IgD-negative memory B cell (primary cell): ENCODE measurements at regions not wholly inside any gene's neighbourhood (a gene's known extent, or its start where the extent isn't known, plus 50 kb on each side); places are given as distances from the start of the nearest gene placed in this dataset.
"Not testable (repeated sequence)": the region's sequence is repeated elsewhere in the genome, so short reads cannot be mapped to it uniquely, and the experiment has no call there.

ENCODE experiments used
- H3K27ac Mint-ChIP-seq, 3 donors: one replicate each; pipeline ENCODE4 v1.8.0; 2020 to 2022; ENCODE audit warnings: mild to moderate bottlenecking in 3 of 3, mixed read lengths in 3 of 3, moderate library complexity in 1 of 3
- H3K27me3 Mint-ChIP-seq: one replicate; pipeline ENCODE4 v1.8.0; 2021; ENCODE audit warnings: mixed read lengths
- H3K36me3 Mint-ChIP-seq: one replicate; pipeline ENCODE4 v1.8.0; 2020; ENCODE audit warnings: mild to moderate bottlenecking, mixed read lengths
- H3K4me1 Mint-ChIP-seq, 3 donors: one replicate each; pipeline ENCODE4 v1.8.0; 2020 to 2022; ENCODE audit warnings: mixed read lengths in 3 of 3, mild to moderate bottlenecking in 1 of 3
- H3K4me3 Mint-ChIP-seq, 4 donors: one replicate each; pipeline ENCODE4 v1.8.0; 2020 to 2022; ENCODE audit warnings: mild to moderate bottlenecking in 4 of 4, mixed read lengths in 4 of 4, moderate library complexity in 3 of 4
- H3K9me3 Mint-ChIP-seq, 3 donors: one replicate each; pipeline ENCODE4 v1.8.0; 2020 to 2021; ENCODE audit warnings: mixed read lengths in 3 of 3, mild to moderate bottlenecking in 1 of 3

GRCh38 chr10:9926003-9926402, 1091.7 kb upstream of the CELF2 start:
- H3K4me1 Mint-ChIP-seq, result no peaks in the 10 kb centered on the region
- H3K27me3 Mint-ChIP-seq, result no peaks in the 10 kb centered on the region
- H3K9me3 Mint-ChIP-seq, result peaks cover 0 to 1% (median 0%) of the 10 kb centered on the region in 3 donors
- no peak overlapping the region for H3K4me3 Mint-ChIP-seq
- peak overlapping the region in 1 of 3 donors; percentile 9 for H3K27ac Mint-ChIP-seq
- H3K36me3 Mint-ChIP-seq, result no peaks in the 10 kb centered on the region

- H3K27ac Mint-ChIP-seq, result no peak overlapping the region
- H3K36me3 Mint-ChIP-seq, result peaks cover 2% of the 10 kb centered on the region
- no peak overlapping the region for H3K4me3 Mint-ChIP-seq
- H3K9me3 Mint-ChIP-seq, result peaks cover 0 to 1% (median 0%) of the 10 kb centered on the region in 3 donors
- no peaks in the 10 kb centered on the region for H3K4me1 Mint-ChIP-seq
- H3K27me3 Mint-ChIP-seq, result no peaks in the 10 kb centered on the region
Observed at GRCh38 chr10:9926881-9927280, 1090.8 kb upstream of the CELF2 start.

- H3K4me1 Mint-ChIP-seq, result peaks cover 0 to 2% (median 0%) of the 10 kb centered on the region in 3 donors
- peaks cover 0 to 9% (median 3%) of the 10 kb centered on the region in 3 donors for H3K9me3 Mint-ChIP-seq
- H3K27me3 Mint-ChIP-seq, result no peaks in the 10 kb centered on the region
- H3K27ac Mint-ChIP-seq, result no peak overlapping the region
- H3K4me3 Mint-ChIP-seq, result no peak overlapping the region
- no peaks in the 10 kb centered on the region for H3K36me3 Mint-ChIP-seq
Observed at GRCh38 chr10:9939716-9940115, 1078.0 kb upstream of the CELF2 start.

GRCh38 chr10:9944690-9945089, 1073.0 kb upstream of the CELF2 start:
- H3K27me3 Mint-ChIP-seq, result no peaks in the 10 kb centered on the region
- peaks cover 0 to 2% (median 0%) of the 10 kb centered on the region in 3 donors for H3K4me1 Mint-ChIP-seq
- no peak overlapping the region for H3K27ac Mint-ChIP-seq
- H3K9me3 Mint-ChIP-seq, result peaks cover 0 to 6% (median 3%) of the 10 kb centered on the region in 3 donors
- H3K36me3 Mint-ChIP-seq, result no peaks in the 10 kb centered on the region
- no peak overlapping the region for H3K4me3 Mint-ChIP-seq

- Mint-ChIP-seq H3K4me1 (no peaks in the 10 kb centered on the region), H3K9me3 (peaks cover 0 to 6% (median 1%) of the 10 kb centered on the region in 3 donors), H3K27me3 (no peaks in the 10 kb centered on the region)
Observed at GRCh38 chr10:9950070-9950469, 1067.6 kb upstream of the CELF2 start.

GRCh38 chr10:9951481-9952257, 1066.0 kb upstream of the CELF2 start:
- Mint-ChIP-seq H3K27ac (no peak overlapping the region), H3K4me1 (no peaks in the 10 kb centered on the region), H3K9me3 (peaks cover 0 to 2% (median 1%) of the 10 kb centered on the region in 3 donors), H3K27me3 (no peaks in the 10 kb centered on the region), H3K36me3 (no peaks in the 10 kb centered on the region), H3K4me3 (no peak overlapping the region)

More at GRCh38 chr10:9950070-9950469, 1067.6 kb upstream of the CELF2 start:
- H3K4me3 Mint-ChIP-seq, result no peak overlapping the region
- H3K36me3 Mint-ChIP-seq, result no peaks in the 10 kb centered on the region
- no peak overlapping the region for H3K27ac Mint-ChIP-seq

- no peaks in the 10 kb centered on the region for H3K36me3 Mint-ChIP-seq
- no peaks in the 10 kb centered on the region for H3K27me3 Mint-ChIP-seq
- peaks cover 0 to 5% (median 1%) of the 10 kb centered on the region in 3 donors for H3K9me3 Mint-ChIP-seq
- H3K27ac Mint-ChIP-seq, result no peak overlapping the region
- H3K4me1 Mint-ChIP-seq, result no peaks in the 10 kb centered on the region
- no peak overlapping the region for H3K4me3 Mint-ChIP-seq
Observed at GRCh38 chr10:9957351-9957750, 1060.3 kb upstream of the CELF2 start.

GRCh38 chr10:9957876-9958275, 1059.8 kb upstream of the CELF2 start:
- not testable (repeated sequence) for H3K27ac Mint-ChIP-seq, H3K9me3 Mint-ChIP-seq, H3K4me3 Mint-ChIP-seq, H3K27me3 Mint-ChIP-seq, H3K36me3 Mint-ChIP-seq, H3K4me1 Mint-ChIP-seq

GRCh38 chr10:9965341-9965740, 1052.3 kb upstream of the CELF2 start:
- no peak overlapping the region for H3K27ac Mint-ChIP-seq
- no peaks in the 10 kb centered on the region for H3K27me3 Mint-ChIP-seq
- no peak overlapping the region for H3K4me3 Mint-ChIP-seq
- H3K36me3 Mint-ChIP-seq, result no peaks in the 10 kb centered on the region
- H3K4me1 Mint-ChIP-seq, result no peaks in the 10 kb centered on the region
- H3K9me3 Mint-ChIP-seq, result peaks cover 0 to 5% (median 3%) of the 10 kb centered on the region in 3 donors

- Mint-ChIP-seq H3K9me3 (peaks cover 0 to 16% (median 10%) of the 10 kb centered on the region in 3 donors), H3K4me3 (no peak overlapping the region), H3K27me3 (no peaks in the 10 kb centered on the region), H3K4me1 (no peaks in the 10 kb centered on the region), H3K36me3 (no peaks in the 10 kb centered on the region), H3K27ac (no peak overlapping the region)
Observed at GRCh38 chr10:9986786-9987185, 1030.9 kb upstream of the CELF2 start.

- peaks cover 0 to 16% (median 10%) of the 10 kb centered on the region in 3 donors for H3K9me3 Mint-ChIP-seq
- H3K4me1 Mint-ChIP-seq, result no peaks in the 10 kb centered on the region
- no peaks in the 10 kb centered on the region for H3K27me3 Mint-ChIP-seq
- no peaks in the 10 kb centered on the region for H3K36me3 Mint-ChIP-seq
- H3K4me3 Mint-ChIP-seq, result no peak overlapping the region
- H3K27ac Mint-ChIP-seq, result no peak overlapping the region
Observed at GRCh38 chr10:9987197-9987596, 1030.5 kb upstream of the CELF2 start.

- Mint-ChIP-seq H3K27ac (no peak overlapping the region), H3K27me3 (no peaks in the 10 kb centered on the region), H3K9me3 (peaks cover 0 to 2% (median 0%) of the 10 kb centered on the region in 3 donors), H3K4me1 (no peaks in the 10 kb centered on the region), H3K36me3 (no peaks in the 10 kb centered on the region), H3K4me3 (no peak overlapping the region)
Observed at GRCh38 chr10:9992661-9993060, 1025.0 kb upstream of the CELF2 start.

GRCh38 chr10:9994131-9994530, 1023.5 kb upstream of the CELF2 start:
- Mint-ChIP-seq H3K36me3 (no peaks in the 10 kb centered on the region), H3K4me3 (no peak overlapping the region), H3K27me3 (no peaks in the 10 kb centered on the region), H3K27ac (no peak overlapping the region), H3K9me3 (peaks cover 0 to 7% (median 2%) of the 10 kb centered on the region in 3 donors), H3K4me1 (no peaks in the 10 kb centered on the region)

- no peaks in the 10 kb centered on the region for H3K36me3 Mint-ChIP-seq
- H3K4me3 Mint-ChIP-seq, result no peak overlapping the region
- no peaks in the 10 kb centered on the region for H3K4me1 Mint-ChIP-seq
- H3K27me3 Mint-ChIP-seq, result no peaks in the 10 kb centered on the region
- H3K9me3 Mint-ChIP-seq, result peaks cover 0 to 7% (median 0%) of the 10 kb centered on the region in 3 donors
- no peak overlapping the region for H3K27ac Mint-ChIP-seq
Observed at GRCh38 chr10:9999627-10000026, 1018.0 kb upstream of the CELF2 start.

GRCh38 chr10:10007957-10008356, 1009.7 kb upstream of the CELF2 start:
- Mint-ChIP-seq H3K9me3 (no peaks in the 10 kb centered on the region), H3K27ac (no peak overlapping the region), H3K36me3 (no peaks in the 10 kb centered on the region), H3K27me3 (no peaks in the 10 kb centered on the region), H3K4me3 (no peak overlapping the region), H3K4me1 (no peaks in the 10 kb centered on the region)

GRCh38 chr10:10010397-10010796, 1007.3 kb upstream of the CELF2 start:
- Mint-ChIP-seq H3K9me3 (peaks cover 0 to 2% (median 0%) of the 10 kb centered on the region in 3 donors), H3K27ac (no peak overlapping the region), H3K27me3 (no peaks in the 10 kb centered on the region), H3K4me3 (no peak overlapping the region), H3K36me3 (no peaks in the 10 kb centered on the region), H3K4me1 (no peaks in the 10 kb centered on the region)
